ENCODE measurements at regions not wholly inside any gene's neighbourhood (a gene's known extent, or its start where the extent isn't known, plus 50 kb on each side); places are given as distances from the start of the nearest gene placed in this dataset.

DNA sequence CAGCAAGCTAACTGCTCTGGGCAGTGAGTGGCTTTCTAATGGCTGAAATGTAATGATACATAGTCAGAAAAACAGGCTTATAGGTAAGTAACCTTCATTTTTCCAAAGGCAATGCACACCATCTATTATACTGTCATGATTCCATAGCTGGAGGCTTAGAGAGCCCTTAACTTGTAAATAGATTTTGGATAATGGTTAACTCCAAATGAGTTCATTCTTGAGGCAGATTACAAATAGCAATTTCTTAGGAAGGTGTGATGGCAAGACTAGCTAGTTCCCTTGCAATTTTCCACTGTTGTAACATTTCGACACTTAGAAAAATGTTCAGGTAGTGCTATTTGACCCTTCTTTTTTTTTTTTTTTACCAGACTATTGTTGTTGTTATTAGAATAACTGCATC lies 789.8 kb upstream of the PCDH9 start:
- TF ChIP-seq CTCF (optimal IDR thresholded peaks at IDR 0.05 in 1 of 3, IDR thresholded peaks at IDR 0.05 in 1 of 3, conservative IDR thresholded peaks at IDR 0.05 in 1 of 3; ENCODE audit: extremely low read depth in 1 of 3, insufficient read depth in 2 of 3, low read length in 3 of 3) = no peak
- no peak for TF ChIP-seq EZH2 (IDR thresholded peaks at IDR 0.05; ENCODE audit: low read length)

All from keratinocyte (primary cell).